Activated naive CD8-positive, alpha-beta T cell (primary cell): ENCODE measurements at regions not wholly inside any gene's neighbourhood (a gene's known extent, or its start where the extent isn't known, plus 50 kb on each side); places are given as distances from the start of the nearest gene placed in this dataset.

Experiments
- H3K27ac Mint-ChIP-seq: one replicate; pipeline ENCODE4 v1.8.0; 2021; ENCODE audit warnings: mixed read lengths
- H3K27me3 Mint-ChIP-seq: one replicate; pipeline ENCODE4 v1.8.0; 2021; ENCODE audit warnings: mixed read lengths
- H3K36me3 Mint-ChIP-seq: one replicate; pipeline ENCODE4 v1.8.0; 2021; ENCODE audit warnings: mixed read lengths
- H3K4me1 Mint-ChIP-seq: one replicate; pipeline ENCODE4 v1.8.0; 2021; ENCODE audit warnings: low read depth, mixed read lengths
- H3K4me3 Mint-ChIP-seq: one replicate; pipeline ENCODE4 v1.8.0; 2021; ENCODE audit warnings: mild to moderate bottlenecking, mixed read lengths
- H3K9me3 Mint-ChIP-seq: one replicate; pipeline ENCODE4 v1.8.0; 2021; ENCODE audit warnings: low read depth, mixed read lengths

DNA sequence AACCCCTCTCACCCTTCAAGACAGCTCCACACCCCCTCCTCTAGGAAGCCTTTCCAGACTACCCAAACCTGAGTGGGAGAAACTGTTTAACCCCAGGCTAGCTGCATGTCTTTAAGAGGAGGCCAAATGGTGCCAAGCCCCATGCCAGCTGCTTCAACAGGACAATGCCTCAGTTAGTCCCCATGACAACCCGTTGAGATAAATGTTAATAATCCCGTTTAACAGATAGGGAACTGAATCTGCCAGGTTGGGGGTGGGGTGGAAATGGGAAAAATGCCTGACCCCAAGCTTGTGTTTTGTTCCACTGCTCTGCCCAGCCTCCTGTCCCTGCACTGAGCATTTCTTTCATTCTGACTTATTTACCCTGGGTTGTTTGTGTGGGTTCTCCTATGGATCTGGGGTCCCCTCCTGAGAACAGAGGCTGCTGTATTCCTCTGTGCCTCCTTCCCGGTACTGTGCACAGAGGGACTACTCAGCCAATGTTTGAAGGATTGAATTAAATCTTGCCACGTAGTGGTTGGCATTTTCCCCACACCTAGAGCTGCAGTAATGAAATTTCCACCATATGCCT is 452.6 kb upstream of the ZMIZ1 start:
- H3K9me3 Mint-ChIP-seq = no peaks in the 10 kb centered on the region
- H3K36me3 Mint-ChIP-seq = no peaks in the 10 kb centered on the region
- no peak overlapping the region for H3K4me3 Mint-ChIP-seq
- no peaks in the 10 kb centered on the region for H3K4me1 Mint-ChIP-seq
- peaks cover 7% of the 10 kb centered on the region for H3K27me3 Mint-ChIP-seq
- H3K27ac Mint-ChIP-seq = no peak overlapping the region

DNA sequence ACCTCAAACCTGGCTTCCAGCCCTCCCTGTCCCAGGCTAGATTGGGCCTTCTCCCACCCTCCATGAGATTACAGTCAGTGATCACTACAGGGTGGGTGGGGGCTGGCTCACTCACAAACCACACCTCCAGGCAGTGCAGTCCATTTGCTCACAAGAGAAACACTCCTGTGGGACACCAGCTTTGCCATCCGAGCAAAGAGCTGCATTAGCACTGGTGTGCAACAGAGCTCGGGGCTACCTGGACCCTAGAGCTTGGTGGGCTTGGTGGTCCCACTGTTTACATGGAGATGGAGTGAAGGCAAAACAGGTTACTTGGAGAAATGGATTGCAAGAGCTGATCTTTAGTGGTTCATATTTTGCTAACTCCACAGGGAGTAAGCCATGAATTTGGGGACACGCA is 451.7 kb upstream of the ZMIZ1 start:
- peaks cover 4% of the 10 kb centered on the region for H3K27me3 Mint-ChIP-seq
- no peaks in the 10 kb centered on the region for H3K4me1 Mint-ChIP-seq
- no peaks in the 10 kb centered on the region for H3K36me3 Mint-ChIP-seq
- no peak overlapping the region for H3K27ac Mint-ChIP-seq
- no peak overlapping the region for H3K4me3 Mint-ChIP-seq
- no peaks in the 10 kb centered on the region for H3K9me3 Mint-ChIP-seq

DNA sequence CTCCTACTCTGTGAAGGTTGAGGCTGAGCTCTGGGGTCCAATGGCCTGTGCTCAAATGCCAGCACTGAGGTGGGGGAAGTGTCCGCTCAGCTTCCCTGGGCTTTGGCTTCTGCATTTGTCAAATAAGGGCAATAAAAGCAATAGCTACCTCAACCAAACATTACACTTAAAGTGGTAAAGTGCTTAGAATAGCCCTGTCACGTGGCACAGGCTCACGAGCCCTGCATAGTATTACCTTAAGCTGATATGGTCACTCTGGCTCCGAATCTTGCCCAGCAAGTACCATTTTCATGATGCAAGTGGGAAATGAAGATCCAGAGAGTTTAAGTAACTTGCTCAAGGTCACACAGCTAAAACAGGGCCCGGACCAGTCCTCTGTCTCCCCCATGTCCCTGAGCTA is 451.1 kb upstream of the ZMIZ1 start:
- Mint-ChIP-seq H3K4me3 (no peak overlapping the region), H3K27me3 (peaks cover 4% of the 10 kb centered on the region), H3K4me1 (no peaks in the 10 kb centered on the region), H3K36me3 (no peaks in the 10 kb centered on the region), H3K9me3 (no peaks in the 10 kb centered on the region), H3K27ac (no peak overlapping the region)

DNA sequence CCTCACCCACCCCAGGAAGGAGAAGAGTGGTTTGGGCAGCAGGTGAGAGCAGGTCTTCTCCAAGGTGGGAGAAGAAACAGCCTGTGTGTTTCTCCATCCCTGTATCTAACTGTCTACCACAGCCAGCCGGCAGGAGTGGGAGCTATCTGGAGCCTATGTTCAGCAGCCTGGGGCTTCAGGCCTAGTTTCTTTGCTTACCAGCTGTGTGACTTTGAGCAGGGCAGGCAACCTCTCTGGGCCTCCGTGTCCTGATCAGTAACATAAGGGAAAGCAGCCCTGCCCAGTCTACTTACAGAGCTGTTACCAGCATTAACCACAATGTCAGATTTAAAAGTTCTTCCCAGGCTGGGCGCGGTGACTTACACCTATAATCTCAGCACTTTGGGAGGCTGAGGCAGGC is 450.7 kb upstream of the ZMIZ1 start:
- Mint-ChIP-seq H3K9me3 (no peaks in the 10 kb centered on the region), H3K36me3 (no peaks in the 10 kb centered on the region), H3K27me3 (peaks cover 4% of the 10 kb centered on the region), H3K4me1 (no peaks in the 10 kb centered on the region), H3K4me3 (no peak overlapping the region), H3K27ac (no peak overlapping the region)

DNA sequence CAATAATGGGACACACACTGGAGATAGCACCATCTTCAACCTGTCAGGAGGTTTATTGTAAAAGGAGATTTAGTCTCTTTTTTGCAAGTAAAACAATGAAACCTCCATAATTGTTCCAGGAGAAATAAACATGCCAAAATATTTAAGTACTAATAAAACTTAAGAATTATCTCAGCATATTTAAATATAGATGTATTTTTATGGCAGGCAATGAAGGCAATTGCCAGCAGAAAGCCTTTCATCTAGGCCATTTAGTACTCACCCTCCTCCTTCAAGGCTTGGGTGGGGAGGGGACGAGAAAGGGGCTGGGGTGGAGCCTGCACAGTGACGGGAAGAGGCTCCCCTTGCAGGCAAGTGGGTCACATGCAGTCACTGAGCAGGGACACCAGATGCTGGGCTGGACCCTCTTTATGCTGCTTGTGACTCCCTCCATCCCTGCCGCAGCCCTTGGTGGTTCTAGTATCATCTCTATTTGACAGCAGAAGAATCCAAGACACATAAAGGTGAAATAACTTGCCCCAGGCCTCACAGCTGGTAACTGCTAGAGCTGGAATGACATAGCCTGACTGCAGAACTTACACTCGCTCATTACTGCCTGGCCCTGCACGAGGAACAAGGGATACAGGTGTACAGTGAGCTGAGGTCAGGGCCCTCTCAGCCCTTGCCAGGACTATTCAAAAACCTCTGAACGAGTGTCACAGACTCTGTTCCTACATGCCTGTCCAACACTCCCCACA is 449.5 kb upstream of the ZMIZ1 start:
- H3K27me3 Mint-ChIP-seq = peaks cover 2% of the 10 kb centered on the region
- H3K36me3 Mint-ChIP-seq = no peaks in the 10 kb centered on the region
- no peaks in the 10 kb centered on the region for H3K9me3 Mint-ChIP-seq
- no peaks in the 10 kb centered on the region for H3K4me1 Mint-ChIP-seq
- no peak overlapping the region for H3K27ac Mint-ChIP-seq
- H3K4me3 Mint-ChIP-seq = no peak overlapping the region

DNA sequence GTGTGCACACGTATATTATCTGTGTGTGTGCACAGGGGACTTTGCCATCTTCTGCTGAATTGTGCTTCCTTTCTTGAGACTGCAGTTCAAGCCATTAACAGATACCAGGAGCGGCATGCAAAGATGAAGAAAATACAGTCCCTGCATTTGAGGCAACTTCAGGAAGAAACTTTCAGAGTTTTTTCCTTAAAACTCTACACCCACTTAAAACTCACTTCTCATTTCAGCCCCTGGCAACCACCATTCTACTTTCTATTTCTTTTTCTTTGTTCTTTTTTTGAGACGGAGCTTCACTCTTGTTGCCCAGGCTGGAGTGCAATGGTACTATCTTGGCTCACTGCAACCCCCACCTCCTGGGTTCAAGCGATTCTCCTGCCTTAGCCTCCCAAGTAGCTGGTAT is 448.9 kb upstream of the ZMIZ1 start:
- H3K4me1 Mint-ChIP-seq = no peaks in the 10 kb centered on the region
- H3K4me3 Mint-ChIP-seq = no peak overlapping the region
- H3K36me3 Mint-ChIP-seq = no peaks in the 10 kb centered on the region
- H3K9me3 Mint-ChIP-seq = no peaks in the 10 kb centered on the region
- H3K27me3 Mint-ChIP-seq = peaks cover 3% of the 10 kb centered on the region
- no peak overlapping the region for H3K27ac Mint-ChIP-seq

DNA sequence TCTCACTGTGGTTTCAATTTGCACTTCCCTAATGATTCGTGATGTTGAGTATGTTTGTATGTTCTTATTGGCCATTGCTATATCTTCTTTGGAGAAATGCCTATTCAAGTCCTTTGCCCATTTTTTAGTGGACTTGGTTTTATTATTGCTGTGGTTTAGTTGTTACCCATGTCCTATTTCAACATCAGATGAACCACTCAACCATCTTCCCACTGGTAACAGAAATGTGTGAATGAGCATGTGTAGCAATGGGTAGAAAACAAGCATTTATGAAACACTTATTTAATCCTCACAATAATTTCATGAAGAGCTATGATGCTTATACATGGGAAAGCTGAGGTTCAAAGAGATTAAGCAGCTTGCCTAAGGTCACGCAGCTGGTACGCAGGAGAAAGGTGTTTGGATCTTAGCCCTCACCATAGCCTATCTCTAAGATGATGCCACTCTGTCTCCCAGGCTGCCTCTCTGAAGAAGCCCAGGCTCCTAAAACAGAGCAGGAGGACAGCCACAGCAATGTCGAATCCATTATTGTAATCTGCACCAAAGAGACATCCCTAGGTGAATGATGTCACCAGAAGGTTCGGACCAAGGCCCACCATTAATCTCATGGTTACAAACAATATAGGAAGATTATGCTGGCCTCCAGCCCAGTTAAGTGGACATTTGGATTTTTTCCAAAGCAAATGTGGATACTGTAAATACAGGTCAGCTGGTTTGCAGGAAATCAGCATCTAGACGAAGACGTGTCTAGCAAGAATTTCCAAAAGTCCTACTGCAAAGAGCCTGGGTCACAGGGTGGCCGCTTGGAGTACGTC is 447.6 kb upstream of the ZMIZ1 start:
- Mint-ChIP-seq H3K4me3 (no peak overlapping the region), H3K27me3 (peaks cover 1% of the 10 kb centered on the region), H3K4me1 (no peaks in the 10 kb centered on the region), H3K9me3 (no peaks in the 10 kb centered on the region), H3K36me3 (no peaks in the 10 kb centered on the region), H3K27ac (no peak overlapping the region)

DNA sequence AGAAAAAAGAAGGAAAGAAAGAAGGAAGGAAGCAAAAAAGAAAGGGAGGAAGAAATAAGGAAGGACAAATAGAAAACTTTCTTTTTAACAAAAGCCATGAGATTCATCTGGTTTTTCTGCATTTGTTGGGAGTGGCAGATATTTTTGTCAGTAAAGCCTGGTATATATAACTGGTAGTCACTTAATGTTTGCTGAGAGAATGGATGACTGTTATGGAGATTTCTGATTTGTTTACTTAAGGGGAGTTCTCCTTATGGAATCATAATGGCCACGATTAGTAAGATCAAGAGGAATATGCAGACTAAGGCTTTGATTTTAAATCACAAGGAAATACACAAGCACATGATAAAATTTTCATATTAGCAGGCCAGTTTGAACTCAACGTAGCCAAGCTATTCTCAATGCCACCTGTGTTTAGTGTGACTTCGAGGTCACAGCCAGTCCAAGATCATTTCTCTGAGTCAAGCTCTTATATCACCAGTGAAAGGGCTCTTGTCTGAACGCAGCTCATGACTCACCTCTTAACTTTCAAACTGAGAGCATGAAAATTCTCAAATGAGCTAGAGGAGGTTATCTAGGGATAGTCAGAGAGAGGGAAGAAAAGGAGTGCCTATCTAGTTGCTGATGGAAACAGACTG is 445.1 kb upstream of the ZMIZ1 start:
- Mint-ChIP-seq H3K4me3 (no peak overlapping the region), H3K9me3 (no peaks in the 10 kb centered on the region), H3K36me3 (no peaks in the 10 kb centered on the region), H3K27ac (no peak overlapping the region), H3K27me3 (peaks cover 1% of the 10 kb centered on the region), H3K4me1 (no peaks in the 10 kb centered on the region)

DNA sequence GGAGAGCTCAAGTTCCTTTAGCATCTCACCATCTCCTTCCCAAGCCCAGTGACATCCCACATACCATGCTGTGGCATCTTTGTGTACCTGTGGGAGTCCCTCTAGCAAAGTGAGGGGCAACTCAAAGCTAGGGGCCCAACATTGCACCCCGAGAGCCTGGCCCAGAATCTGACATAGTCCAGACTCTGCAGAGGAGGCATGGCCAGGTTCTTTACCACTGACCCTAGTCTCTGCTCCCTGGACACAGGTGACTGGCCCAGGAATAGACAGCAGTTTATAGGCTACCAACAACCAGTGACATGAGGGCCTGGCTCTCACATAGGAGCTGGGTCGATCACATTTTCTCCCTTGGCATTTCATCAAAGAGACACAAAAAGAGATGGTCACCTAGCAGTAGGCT is 444.0 kb upstream of the ZMIZ1 start:
- Mint-ChIP-seq H3K4me3 (no peak overlapping the region), H3K4me1 (no peaks in the 10 kb centered on the region), H3K9me3 (no peaks in the 10 kb centered on the region), H3K36me3 (no peaks in the 10 kb centered on the region), H3K27me3 (peaks cover 1% of the 10 kb centered on the region), H3K27ac (no peak overlapping the region)

DNA sequence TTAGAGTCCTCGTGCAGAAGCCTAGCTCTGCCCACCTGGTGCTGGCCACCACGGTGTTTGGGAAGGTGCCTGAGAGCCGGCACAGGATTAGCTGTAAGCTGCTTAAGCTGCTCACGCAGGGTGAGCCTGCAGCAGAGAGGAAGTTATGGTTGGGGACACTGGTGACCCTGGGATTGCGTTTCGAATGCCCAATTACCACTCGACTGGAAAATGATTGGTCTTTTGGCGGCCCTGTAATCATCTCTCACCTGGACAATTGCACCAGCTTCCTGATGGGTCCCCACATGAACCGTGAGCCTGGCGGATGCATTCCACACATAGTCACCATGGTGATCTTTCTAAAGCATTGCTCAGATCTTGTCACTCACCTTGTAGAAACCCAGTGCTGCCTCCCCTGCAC is 442.3 kb upstream of the ZMIZ1 start:
- no peaks in the 10 kb centered on the region for H3K36me3 Mint-ChIP-seq
- H3K27ac Mint-ChIP-seq = no peak overlapping the region
- H3K9me3 Mint-ChIP-seq = no peaks in the 10 kb centered on the region
- no peaks in the 10 kb centered on the region for H3K4me1 Mint-ChIP-seq
- peaks cover 1% of the 10 kb centered on the region for H3K27me3 Mint-ChIP-seq
- H3K4me3 Mint-ChIP-seq = no peak overlapping the region

DNA sequence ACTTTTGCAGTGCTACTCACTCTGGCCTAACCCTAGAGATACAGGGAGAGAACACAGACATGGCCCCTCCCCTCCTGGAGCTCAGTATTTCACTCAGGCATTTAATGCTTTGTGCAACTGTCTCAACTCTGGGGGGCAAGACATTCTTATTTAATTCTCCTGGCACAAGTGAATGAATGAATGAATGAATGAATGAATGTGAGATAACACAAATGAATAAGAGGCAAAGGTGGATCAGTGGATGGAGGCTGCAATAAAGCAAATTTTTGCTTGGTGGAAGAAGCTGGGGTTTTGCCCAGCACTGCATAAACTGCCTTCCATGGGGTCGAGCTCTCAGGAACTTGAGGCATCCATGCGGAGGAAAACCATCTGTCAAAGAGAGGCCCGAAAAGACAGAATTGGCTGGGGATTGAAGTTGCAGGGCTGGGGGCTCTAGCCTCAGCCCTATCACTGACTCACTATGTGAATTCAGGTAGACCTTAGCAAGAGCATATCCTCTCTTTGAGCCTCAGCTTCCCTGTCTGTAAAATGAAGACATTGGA is 441.4 kb upstream of the ZMIZ1 start:
- Mint-ChIP-seq H3K9me3 (no peaks in the 10 kb centered on the region), H3K27me3 (peaks cover 1% of the 10 kb centered on the region), H3K36me3 (no peaks in the 10 kb centered on the region), H3K4me3 (no peak overlapping the region), H3K4me1 (no peaks in the 10 kb centered on the region), H3K27ac (no peak overlapping the region)

DNA sequence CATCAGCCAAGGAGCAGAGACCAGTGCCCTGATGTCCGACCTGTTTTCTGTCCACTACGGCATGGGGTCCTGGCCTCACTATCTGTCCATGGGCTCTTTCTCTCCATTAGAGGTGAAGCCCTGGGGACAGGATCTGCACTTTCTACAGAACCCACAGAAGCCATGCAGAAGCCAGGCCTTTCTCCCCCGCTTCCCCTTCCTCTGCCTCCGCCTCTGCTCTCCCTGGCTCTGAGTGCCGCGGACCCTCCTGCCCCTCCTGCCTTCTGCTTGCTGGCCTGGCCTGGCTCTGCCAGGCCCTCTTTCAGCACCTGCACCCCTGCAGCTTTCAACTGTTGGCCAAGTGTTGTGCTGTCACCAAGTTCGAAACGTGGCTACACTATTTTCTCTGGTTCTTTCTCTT is 439.8 kb upstream of the ZMIZ1 start:
- Mint-ChIP-seq H3K27ac (no peak overlapping the region), H3K4me1 (no peaks in the 10 kb centered on the region), H3K9me3 (no peaks in the 10 kb centered on the region)

DNA sequence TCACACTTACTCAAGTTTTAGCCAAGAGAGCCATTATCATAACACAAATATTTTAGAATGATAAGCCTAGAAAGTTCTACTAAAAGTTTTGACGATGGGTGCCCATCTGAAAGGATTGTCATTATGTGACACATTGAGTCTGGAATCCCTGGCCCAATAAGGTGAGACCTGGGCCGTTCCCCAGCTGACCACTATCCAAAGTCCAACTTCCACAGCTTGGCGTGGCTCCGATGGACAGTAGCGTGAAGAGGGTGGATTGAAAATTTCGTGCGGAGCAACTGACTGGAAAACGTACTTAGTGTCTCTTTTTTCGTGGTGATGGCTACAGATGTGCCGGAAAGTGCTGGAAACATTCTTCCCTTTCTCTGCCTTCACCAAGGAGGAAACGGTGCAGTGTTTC is 439.0 kb upstream of the ZMIZ1 start:
- Mint-ChIP-seq H3K27me3 (no peaks in the 10 kb centered on the region), H3K9me3 (no peaks in the 10 kb centered on the region), H3K36me3 (no peaks in the 10 kb centered on the region), H3K4me1 (no peaks in the 10 kb centered on the region), H3K4me3 (no peak overlapping the region), H3K27ac (no peak overlapping the region)

More for the DNA sequence above, 439.8 kb upstream of the ZMIZ1 start:
- Mint-ChIP-seq H3K4me3 (no peak overlapping the region), H3K27me3 (peaks cover 1% of the 10 kb centered on the region), H3K36me3 (no peaks in the 10 kb centered on the region)

DNA sequence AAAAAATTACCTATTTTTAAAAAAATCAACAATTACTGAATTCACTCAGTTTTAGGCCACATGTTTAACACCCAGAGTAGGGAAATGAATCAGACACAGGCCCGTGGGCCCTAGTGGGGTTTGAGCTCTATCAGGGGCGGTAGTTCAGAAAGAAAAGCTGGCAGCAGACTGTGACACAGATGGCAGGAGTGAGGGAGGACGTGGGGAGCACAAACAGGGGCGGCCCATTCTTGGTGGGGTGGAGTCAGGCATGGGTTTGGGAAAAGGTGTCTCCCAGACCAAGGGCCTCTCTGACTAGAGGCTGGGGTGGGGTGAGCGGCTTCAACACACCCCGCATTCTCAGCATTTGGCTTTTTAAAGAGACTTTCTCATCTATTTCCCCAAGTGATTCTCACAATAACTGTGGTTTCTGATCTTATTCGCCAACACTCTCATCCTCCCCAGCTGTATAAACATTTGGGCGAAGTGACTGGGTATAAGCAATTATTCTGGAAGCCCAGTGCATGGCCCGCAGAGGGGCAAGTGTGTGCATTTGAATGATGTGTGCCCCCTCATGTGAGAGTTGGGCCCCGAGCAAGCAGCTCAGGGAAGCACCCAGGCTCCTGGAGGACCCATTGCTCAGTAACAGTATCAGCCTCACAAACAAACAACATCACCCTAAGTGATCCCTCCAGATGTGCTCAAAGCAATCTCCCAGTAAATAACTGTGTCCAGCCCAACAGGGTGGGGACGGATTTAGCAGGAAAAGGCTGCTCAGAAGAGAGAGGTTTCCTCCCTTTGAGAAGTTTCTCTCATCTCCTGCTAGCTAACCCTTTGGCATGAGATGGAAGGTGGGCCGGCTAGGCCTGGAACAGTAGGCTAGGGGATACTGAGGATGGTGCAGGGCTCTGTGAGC is 437.6 kb upstream of the ZMIZ1 start:
- H3K27ac Mint-ChIP-seq = no peak overlapping the region

More for the DNA sequence above, 437.6 kb upstream of the ZMIZ1 start:
- Mint-ChIP-seq H3K27me3 (no peaks in the 10 kb centered on the region), H3K36me3 (no peaks in the 10 kb centered on the region), H3K9me3 (no peaks in the 10 kb centered on the region), H3K4me1 (no peaks in the 10 kb centered on the region), H3K4me3 (no peak overlapping the region)
